ENCODE measurements at regions not wholly inside any gene's neighbourhood (a gene's known extent, or its start where the extent isn't known, plus 50 kb on each side); places are given as distances from the start of the nearest gene placed in this dataset.

GRCh38 chr1:96074876-96075577 is 646.6 kb upstream of the PTBP2 start:
- no peak for DNase-seq
- H3K79me2 ChIP-seq (ENCODE audit: low read length), result no peaks in the 10 kb centered on the region
- no peak overlapping the region for H3K27ac ChIP-seq (ENCODE audit: low read length)
- no peaks in the 10 kb centered on the region for H4K20me1 ChIP-seq (ENCODE audit: low read length)
- POLR2A ChIA-PET (ENCODE audit: unreplicated experiment), result no interaction called here
- H3K4me3 ChIP-seq (ENCODE audit: low read length), result no peak overlapping the region
- H3K9me3 ChIP-seq (ENCODE audit: low read length), result no peaks in the 10 kb centered on the region
- BruUV-seq (replicated peaks), result no TSS peak
- no peak for ATAC-seq
- H2AFZ ChIP-seq (ENCODE audit: low read length), result no peak overlapping the region
- CTCF ChIA-PET, result no interaction called here
- H3K9me2 ChIP-seq (replicated peaks; ENCODE audit: low read length), result no peaks in the 10 kb centered on the region
- no peak overlapping the region for H3K9ac ChIP-seq (ENCODE audit: low read length)
- H3K36me3 ChIP-seq (ENCODE audit: low read depth, low read length), result no peaks in the 10 kb centered on the region
- no peaks in the 10 kb centered on the region for H3F3A ChIP-seq (ENCODE audit: low read length, unreplicated experiment)
- intact Hi-C loops (cut with micrococcal nuclease), result no loop called here
- no peak for TF ChIP-seq EZH2phosphoT487 (IDR thresholded peaks at IDR 0.05; ENCODE audit: borderline replicate concordance, low read length)
- no peak for TF ChIP-seq CTCF (conservative IDR thresholded peaks at IDR 0.05; ENCODE audit: low read depth, low read length)
- no peak for TF ChIP-seq EZH2 (IDR thresholded peaks at IDR 0.05; ENCODE audit: low read length, unreplicated experiment)
- peak overlapping the region; percentile 12; the same call in 1 of the 2 replicates for H3K4me2 ChIP-seq (ENCODE audit: low read length)
- no peaks in the 10 kb centered on the region for H3K27me3 ChIP-seq (ENCODE audit: low read length)
- H3K4me1 ChIP-seq (ENCODE audit: insufficient read depth, low read length), result peaks cover 19% of the 10 kb centered on the region

- peaks cover 19% of the 10 kb centered on the region for H3K4me1 ChIP-seq (ENCODE audit: insufficient read depth, low read length)
- H3K9me3 ChIP-seq (ENCODE audit: low read length), result no peaks in the 10 kb centered on the region
- H3F3A ChIP-seq (ENCODE audit: low read length, unreplicated experiment), result no peaks in the 10 kb centered on the region
- no peak overlapping the region for H3K9ac ChIP-seq (ENCODE audit: low read length)
- no peaks in the 10 kb centered on the region for H3K79me2 ChIP-seq (ENCODE audit: low read length)
- ChIA-PET CTCF (no interaction called here), POLR2A (ENCODE audit: unreplicated experiment) (no interaction called here)
- DNase-seq (peak; percentile 64), ATAC-seq (no peak)
- H3K9me2 ChIP-seq (replicated peaks; ENCODE audit: low read length), result no peaks in the 10 kb centered on the region
- TF ChIP-seq EZH2phosphoT487 (IDR thresholded peaks at IDR 0.05; ENCODE audit: borderline replicate concordance, low read length), result no peak
- TF ChIP-seq EZH2 (IDR thresholded peaks at IDR 0.05; ENCODE audit: low read length, unreplicated experiment), result no peak
- TF ChIP-seq CTCF (conservative IDR thresholded peaks at IDR 0.05; ENCODE audit: low read depth, low read length), result no peak
- H3K27me3 ChIP-seq (ENCODE audit: low read length), result no peaks in the 10 kb centered on the region
- no TSS peak for BruUV-seq (replicated peaks)
- H3K27ac ChIP-seq (ENCODE audit: low read length), result no peak overlapping the region
- no peaks in the 10 kb centered on the region for H4K20me1 ChIP-seq (ENCODE audit: low read length)
- intact Hi-C loops (cut with micrococcal nuclease), result no loop called here
- H3K4me2 ChIP-seq (ENCODE audit: low read length), result peak overlapping the region; percentile 12; the same call in 1 of the 2 replicates
- no peak overlapping the region for H2AFZ ChIP-seq (ENCODE audit: low read length)
- H3K36me3 ChIP-seq (ENCODE audit: low read depth, low read length), result no peaks in the 10 kb centered on the region
- H3K4me3 ChIP-seq (ENCODE audit: low read length), result no peak overlapping the region
These were observed 645.7 kb upstream of the PTBP2 start for GRCh38 chr1:96075704-96076455.

GRCh38 chr1:96076589-96076988 is 645.0 kb upstream of the PTBP2 start:
- Histone ChIP-seq H3K9ac (ENCODE audit: low read length) (no peak overlapping the region), H3K9me3 (ENCODE audit: low read length) (no peaks in the 10 kb centered on the region), H4K20me1 (ENCODE audit: low read length) (no peaks in the 10 kb centered on the region), H3K4me1 (ENCODE audit: insufficient read depth, low read length) (peaks cover 19% of the 10 kb centered on the region), H3K4me3 (ENCODE audit: low read length) (no peak overlapping the region), H2AFZ (ENCODE audit: low read length) (no peak overlapping the region), H3F3A (ENCODE audit: low read length, unreplicated experiment) (no peaks in the 10 kb centered on the region), H3K79me2 (ENCODE audit: low read length) (no peaks in the 10 kb centered on the region), H3K4me2 (ENCODE audit: low read length) (0 out of 2 replicates have a peak overlapping the region, but pooled peaks have one; percentile 5), H3K27me3 (ENCODE audit: low read length) (no peaks in the 10 kb centered on the region), H3K36me3 (ENCODE audit: low read depth, low read length) (no peaks in the 10 kb centered on the region), H3K9me2 (replicated peaks; ENCODE audit: low read length) (no peaks in the 10 kb centered on the region), H3K27ac (ENCODE audit: low read length) (no peak overlapping the region)
- DNase-seq, result peak; percentile 59
- ChIA-PET CTCF (no interaction called here), POLR2A (ENCODE audit: unreplicated experiment) (no interaction called here)
- TF ChIP-seq EZH2 (IDR thresholded peaks at IDR 0.05; ENCODE audit: low read length, unreplicated experiment) (no peak), EZH2phosphoT487 (IDR thresholded peaks at IDR 0.05; ENCODE audit: borderline replicate concordance, low read length) (no peak), CTCF (conservative IDR thresholded peaks at IDR 0.05; ENCODE audit: low read depth, low read length) (no peak)
- BruUV-seq (replicated peaks), result no TSS peak
- intact Hi-C loops (cut with micrococcal nuclease), result no loop called here
- peak; percentile 46; the same call in 1 of the 2 replicates for ATAC-seq
